K562 (cell line): ENCODE measurements at regions not wholly inside any gene's neighbourhood (a gene's known extent, or its start where the extent isn't known, plus 50 kb on each side); places are given as distances from the start of the nearest gene placed in this dataset.
A peak's percentile ranks its signal among the peaks of the same experiment; 100 is the strongest.

ENCODE experiments used
- ATAC-seq: fragments of 200-7000 bp; cut with Tn5 transposase; 3 replicates; pipeline ENCODE4 v1.9.1; 2020; ENCODE audit warnings: moderate library complexity
- BruUV-seq: library from RNA; stranded (reverse); fragments of 400-500 nt; replicated peaks from 2 replicates; lab custom pipeline; 2021; lab: Mats Ljungman, UMichigan
- CTCF ChIA-PET: fragments of 300-600 bp; formaldehyde crosslinking; extraction: SDS; loops from one replicate; lab custom pipeline; 2021; ENCODE audit warnings: low intra/inter-chr PET ratio; lab: Yijun Ruan, JAX
- POLR2A ChIA-PET: fragments of 300-600, 350-650 bp; sonication (Branson Sonifier 250); formaldehyde crosslinking; extraction: SDS; loops from one replicate; lab custom pipeline; 2021; ENCODE audit warnings: antibody characterized with exemption, inconsistent platforms; lab: Yijun Ruan, JAX
- DNase-seq, 4 experiments: peaks; one replicate each; pipeline versions ENCODE4 v3.0.0 to v3.0.0-alpha.2; 2011 to 2018; ENCODE audit warnings: low spot score in 3 of 4, mixed read lengths in 3 of 4; ENCODE audit errors: extremely low read depth in 1 of 4
- FAIRE-seq: peaks from 2 replicates; lab custom pipeline; 2011; peaks lifted over from hg19 to GRCh38; lab: Jason Lieb, UNC
- H2AFZ ChIP-seq: 2 replicates; pipeline ENCODE4 v1.6.0; 2011; ENCODE audit warnings: low read depth, low read length, control low read depth, inconsistent platforms
- H3K27ac ChIP-seq: fragments of 200-600 bp; 3 replicates; pipeline ENCODE4 v1.8.0; 2011; ENCODE audit warnings: low read depth, mild to moderate bottlenecking, control low read depth, inconsistent platforms, low read length, moderate library complexity, mixed read lengths; ENCODE audit errors: extremely low read depth
- H3K27me3 ChIP-seq, 2 experiments: fragments of 300-600 bp in 1 of 2; 2 replicates in 1 of 2; 3 replicates in 1 of 2; pipeline versions ENCODE4 v1.6.0 to v1.8.0; 2011; ENCODE audit warnings: inconsistent platforms in 2 of 2, low read length in 2 of 2, mild to moderate bottlenecking in 1 of 2, mixed read lengths in 1 of 2, moderate library complexity in 1 of 2; ENCODE audit not compliant: control insufficient read depth in 2 of 2, insufficient read depth in 2 of 2
- H3K36me3 ChIP-seq: fragments of 300-600 bp; 3 replicates; pipeline ENCODE4 v1.8.0; 2011; ENCODE audit warnings: mild to moderate bottlenecking, low read length, inconsistent platforms; ENCODE audit not compliant: control insufficient read depth, insufficient read depth
- H3K4me1 ChIP-seq, 2 experiments: fragments of 200-600 bp in 1 of 2; replicated peaks in 1 of 2; 2 replicates in 1 of 2; 3 replicates in 1 of 2; pipeline versions ENCODE4 v1.5.1 to v1.8.0; 2011; ENCODE audit warnings: inconsistent platforms in 2 of 2, low read length in 2 of 2, mild to moderate bottlenecking in 1 of 2, mixed read lengths in 1 of 2, moderate library complexity in 1 of 2; ENCODE audit not compliant: control insufficient read depth in 2 of 2, insufficient read depth in 2 of 2
- H3K4me2 ChIP-seq: 2 replicates; pipeline ENCODE4 v1.6.1; 2011; ENCODE audit warnings: low read length, control low read depth, inconsistent platforms, mixed read lengths; ENCODE audit not compliant: insufficient read depth
- H3K4me3 ChIP-seq: fragments of 200-600 bp; sonication (generic), shearing (Covaris generic); 2 replicates; pipeline ENCODE4 v1.5.1; 2016; ENCODE audit warnings: control low read depth, inconsistent platforms
- H3K79me2 ChIP-seq: fragments of 200-600 bp; 3 replicates; pipeline ENCODE4 v1.8.0; 2011; ENCODE audit warnings: low read length, inconsistent platforms; ENCODE audit not compliant: control insufficient read depth, insufficient read depth
- H3K9ac ChIP-seq, 2 experiments: 2 replicates each; pipeline versions ENCODE4 v1.6.0 to v1.6.1; 2011; ENCODE audit warnings: low read depth in 2 of 2, low read length in 2 of 2, control low read depth in 1 of 2, inconsistent platforms in 1 of 2, mild to moderate bottlenecking in 1 of 2, mixed read lengths in 1 of 2; ENCODE audit not compliant: insufficient read depth in 1 of 2
- H3K9me1 ChIP-seq: one replicate; pipeline ENCODE4 v1.6.0; 2011; ENCODE audit warnings: inconsistent platforms, mild to moderate bottlenecking, low read length, moderate library complexity; ENCODE audit not compliant: control insufficient read depth, insufficient read depth
- H3K9me3 ChIP-seq: replicated peaks from 2 replicates; pipeline ENCODE4 v1.5.1; 2011; ENCODE audit warnings: low read depth, low read length, inconsistent platforms; ENCODE audit not compliant: control insufficient read depth, insufficient read depth
- H4K20me1 ChIP-seq: replicated peaks from 2 replicates; pipeline ENCODE4 v1.6.1; 2011; ENCODE audit warnings: low read length, inconsistent platforms, mixed read lengths; ENCODE audit not compliant: control insufficient read depth, insufficient read depth
- CEBPG ChIP-seq, 3 experiments: fragments of 200-800 bp in 1 of 3; sonication (Bioruptor generic) in 1 of 3; sonication (generic) in 1 of 3; formaldehyde crosslinking in 1 of 3; IDR thresholded peaks in 2 of 3; conservative IDR thresholded peaks in 1 of 3; 2 replicates each; pipeline versions ENCODE4 v1.6.1 to v1.8.0; 2016 to 2022; ENCODE audit warnings: missing compliant biosample characterization in 2 of 3, missing genetic modification characterization in 2 of 3, mild to moderate bottlenecking in 1 of 3, missing genetic modification reagents in 1 of 3
- MTF1 ChIP-seq: fragments of 250-450 bp; sonication (Bioruptor Pico); IDR thresholded peaks from 2 replicates; pipeline ENCODE4 v1.9.0; 2021; ENCODE audit warnings: moderate library complexity, mild to moderate bottlenecking, inconsistent platforms, borderline replicate concordance
- WGBS: fragments of 100-300 bp; shearing (Covaris generic); methylation state at CpG from one replicate; pipeline ENCODE4 v1.1.6; 2016; ENCODE audit warnings: low coverage, mixed read lengths; ENCODE audit not compliant: insufficient coverage; ENCODE audit errors: missing lambda C conversion rate; 5-methylcytosine and 5-hydroxymethylcytosine counted together
- in situ Hi-C: fragments of 300-500 bp; cut with MboI; formaldehyde crosslinking; loops from 4 replicates; pipeline ENCODE4 v1.15.0; 2018; ENCODE audit warnings: inconsistent platforms, mixed read lengths
- intact Hi-C: fragments of 100-400 bp; cut with micrococcal nuclease; formaldehyde crosslinking; loops from 2 replicates; pipeline ENCODE4 v1.14.2; 2022
- TF ChIP-seq, protein P1 (sequence below), 2 experiments: fragments of 450-650 bp in 1 of 2; sonication (generic) in 1 of 2; formaldehyde crosslinking in 1 of 2; IDR thresholded peaks in 1 of 2; conservative IDR thresholded peaks in 1 of 2; 2 replicates each; pipeline versions ENCODE4 v1.6.1 to v1.8.1; 2016 to 2023; ENCODE audit warnings: mild to moderate bottlenecking in 2 of 2, moderate library complexity in 2 of 2, inconsistent platforms in 1 of 2, missing genetic modification reagents in 1 of 2

DNA sequence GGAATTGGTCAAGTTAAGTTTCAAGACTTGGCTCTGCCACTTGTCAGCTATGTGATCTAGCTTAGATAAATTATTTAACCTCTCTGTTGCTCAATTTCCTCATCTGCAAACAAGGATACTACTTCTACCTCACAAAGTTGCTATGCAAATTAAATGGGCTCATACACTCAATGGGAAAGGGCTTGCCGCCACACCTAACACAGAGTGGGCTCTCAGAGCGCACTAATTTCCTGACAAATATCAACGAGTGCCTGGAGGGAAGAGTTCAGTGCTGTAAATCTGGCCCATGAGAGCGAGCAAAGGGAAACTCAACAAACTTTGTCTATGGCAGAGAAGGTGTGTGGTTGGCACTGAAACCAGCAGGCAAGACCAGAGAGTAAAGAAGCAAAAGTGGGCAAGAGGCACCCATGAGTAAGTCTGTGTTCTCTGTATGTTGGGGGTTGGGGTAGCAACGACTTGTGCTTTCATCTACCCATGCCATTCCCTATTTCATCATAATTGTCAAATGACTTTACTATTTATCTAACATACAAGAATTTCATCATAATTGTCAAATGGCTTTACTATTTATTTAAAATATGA is 60.7 kb upstream of the PHF21A start:
- H3K9me1 ChIP-seq: no peaks in the 10 kb centered on the region
- H2AFZ ChIP-seq: no peak overlapping the region
- no TSS peak for BruUV-seq
- no peak overlapping the region for H3K9ac ChIP-seq
- ATAC-seq (no peak), DNase-seq (no peak), FAIRE-seq (no peak)
- in situ Hi-C loops: no loop called here
- no peaks in the 10 kb centered on the region for H3K4me1 ChIP-seq
- no peaks in the 10 kb centered on the region for H3K79me2 ChIP-seq
- no peak for TF ChIP-seq MTF1 (CRISPR knock-in tag)
- no peak for TF ChIP-seq CEBPG (CRISPR knock-in tag; IDR thresholded peaks at IDR 0.05)
- peak; percentile 36 to 39; a peak in 2 of 4 replicates for TF ChIP-seq CEBPG (tag; conservative IDR thresholded peaks at IDR 0.05 in 1 of 2, IDR thresholded peaks at IDR 0.05 in 1 of 2)
- TF ChIP-seq, protein P1, sequence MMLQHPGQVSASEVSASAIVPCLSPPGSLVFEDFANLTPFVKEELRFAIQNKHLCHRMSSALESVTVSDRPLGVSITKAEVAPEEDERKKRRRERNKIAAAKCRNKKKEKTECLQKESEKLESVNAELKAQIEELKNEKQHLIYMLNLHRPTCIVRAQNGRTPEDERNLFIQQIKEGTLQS (IDR thresholded peaks at IDR 0.05): peak; percentile 15; the same call in 1 of the 2 replicates
- TF ChIP-seq, protein P1 (CRISPR knock-in tag; conservative IDR thresholded peaks at IDR 0.05): no peak
- H3K36me3 ChIP-seq: no peaks in the 10 kb centered on the region
- H3K9me3 ChIP-seq: no peaks in the 10 kb centered on the region
- no peak overlapping the region for H3K27ac ChIP-seq
- CTCF ChIA-PET: no interaction called here
- POLR2A ChIA-PET: no interaction called here
- H4K20me1 ChIP-seq: no peaks in the 10 kb centered on the region
- intact Hi-C loops: no loop called here
- 21% methylated on average over 5 of the region's 5 CpGs for WGBS
- no peak overlapping the region for H3K4me3 ChIP-seq
- no peak overlapping the region for H3K4me2 ChIP-seq
- peaks cover 1 to 12% of the 10 kb centered on the region in 2 experiments; a peak in 3 of 5 replicates for H3K27me3 ChIP-seq
